ENCODE measurements at regions not wholly inside any gene's neighbourhood (a gene's known extent, or its start where the extent isn't known, plus 50 kb on each side); places are given as distances from the start of the nearest gene placed in this dataset.

DNA sequence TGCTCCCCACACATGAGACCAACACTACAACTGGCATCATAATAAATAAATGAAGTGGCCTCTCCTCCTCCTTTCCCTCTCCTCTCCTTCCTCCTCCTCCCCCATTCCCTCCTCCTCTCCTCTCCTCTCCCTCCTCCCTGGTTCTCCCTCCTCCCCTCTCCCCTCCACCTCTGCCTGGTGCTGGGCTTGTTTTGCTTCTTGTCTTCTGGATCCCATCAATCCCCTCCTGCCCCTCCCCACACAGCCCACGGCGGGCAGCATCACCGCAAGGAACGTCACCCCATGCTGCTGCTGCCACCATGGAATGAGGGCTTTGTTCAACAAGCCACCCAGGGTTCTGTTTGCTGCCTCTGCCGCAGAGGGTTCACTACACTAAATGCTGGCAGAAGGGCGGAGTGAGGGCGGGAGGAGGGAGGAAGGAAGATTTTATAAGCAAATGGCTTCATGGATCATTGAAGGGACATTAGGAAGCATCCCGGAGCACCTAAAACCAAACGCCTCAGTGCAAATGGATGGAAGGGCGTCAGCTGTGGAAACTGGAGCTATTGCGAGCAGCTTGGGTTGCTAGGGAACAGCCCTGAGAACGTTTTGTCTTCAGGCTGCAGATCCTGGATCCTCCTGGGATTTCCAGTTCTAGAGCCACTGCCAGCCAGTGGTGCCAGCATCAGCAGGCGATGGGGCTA, 379.7 kb upstream of the ZMIZ1 start:
- H3K4me1 ChIP-seq, result no peaks in the 10 kb centered on the region
- ATAC-seq (ENCODE audit: low FRiP score in 2 of 2) (no peak), DNase-seq (no peak)
- H3K36me3 ChIP-seq, result no peaks in the 10 kb centered on the region
- no peak overlapping the region for H3K27ac ChIP-seq
- no peak overlapping the region for H3K4me3 ChIP-seq
- WGBS, 2 donors, result 58 to 63% methylated on average over 13 of the region's 13 CpGs
- TF ChIP-seq EP300 (IDR thresholded peaks at IDR 0.05) (peak in 1 of 4 donors; percentile 11), POLR2A (IDR thresholded peaks at IDR 0.05) (no peak)
- no peaks in the 10 kb centered on the region for H3K27me3 ChIP-seq
- H3K9me3 ChIP-seq, result no peaks in the 10 kb centered on the region

- Histone ChIP-seq H3K36me3 (no peaks in the 10 kb centered on the region), H3K4me3 (no peak overlapping the region), H3K27me3 (no peaks in the 10 kb centered on the region), H3K4me1 (no peaks in the 10 kb centered on the region), H3K9me3 (no peaks in the 10 kb centered on the region), H3K27ac (no peak overlapping the region)
- TF ChIP-seq EP300 (IDR thresholded peaks at IDR 0.05) (no peak), POLR2AphosphoS5 (IDR thresholded peaks at IDR 0.05) (no peak), POLR2A (IDR thresholded peaks at IDR 0.05) (no peak), CTCF (IDR thresholded peaks at IDR 0.05) (no peak)
- WGBS, 2 donors, result 53 to 70% methylated on average over 2 of the region's 2 CpGs
- ATAC-seq (ENCODE audit: low FRiP score in 2 of 2), result no peak
- DNase-seq, result no peak
Measured at GRCh38 chr10:78689584-78689935, 379.2 kb upstream of the ZMIZ1 start.

- no peak for ATAC-seq (ENCODE audit: low FRiP score in 2 of 2)
- Histone ChIP-seq H3K9me3 (no peaks in the 10 kb centered on the region), H3K4me3 (no peak overlapping the region), H3K4me1 (no peaks in the 10 kb centered on the region), H3K36me3 (no peaks in the 10 kb centered on the region), H3K27me3 (no peaks in the 10 kb centered on the region), H3K27ac (no peak overlapping the region)
- DNase-seq, result no peak
- WGBS, 2 donors, result 93 to 100% methylated on average over 3 of the region's 3 CpGs
- no peak for TF ChIP-seq CTCF (IDR thresholded peaks at IDR 0.05)
- no peak for TF ChIP-seq EP300 (IDR thresholded peaks at IDR 0.05)
- no peak for TF ChIP-seq POLR2AphosphoS5 (IDR thresholded peaks at IDR 0.05)
- TF ChIP-seq POLR2A (IDR thresholded peaks at IDR 0.05), result no peak
Measured at GRCh38 chr10:78690354-78691111, 378.2 kb upstream of the ZMIZ1 start.

DNA sequence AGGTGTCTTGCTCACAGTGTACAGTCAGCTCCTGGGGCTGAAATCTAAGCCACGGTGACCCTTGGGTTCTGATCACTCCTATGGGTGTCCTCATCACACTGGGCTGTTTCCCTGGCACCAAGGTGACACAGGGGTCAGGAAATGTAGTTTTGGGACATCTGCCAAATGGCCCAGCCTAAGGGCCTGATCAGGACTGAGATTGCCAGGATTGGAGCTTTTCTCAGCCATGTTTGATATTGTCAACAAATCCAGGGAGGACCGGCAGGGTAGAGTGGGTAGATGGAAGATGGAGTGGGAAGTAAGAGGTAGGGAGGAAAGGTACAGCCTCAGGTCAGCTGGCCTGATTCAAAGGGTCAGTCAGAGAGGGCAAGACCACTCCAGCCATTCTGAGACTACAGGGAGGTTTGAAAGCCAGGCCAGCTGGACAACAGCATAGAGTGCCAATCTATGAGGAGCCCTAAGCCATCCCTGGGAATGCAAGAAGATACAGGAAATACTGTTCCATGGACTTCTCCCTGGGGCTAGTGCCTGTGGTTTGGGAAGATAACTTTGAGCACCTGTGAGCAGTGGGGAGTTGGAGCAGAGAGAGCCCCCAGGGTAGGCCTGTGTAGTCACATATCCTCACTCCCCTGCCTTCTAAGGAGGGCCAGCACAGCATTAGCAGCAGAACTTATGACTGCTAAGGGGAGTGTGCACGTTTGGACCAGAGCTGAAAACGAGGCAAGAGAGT, 377.3 kb upstream of the ZMIZ1 start:
- H3K4me1 ChIP-seq, result no peaks in the 10 kb centered on the region
- 68 to 71% methylated on average over 4 of the region's 4 CpGs for WGBS, 2 donors
- no peaks in the 10 kb centered on the region for H3K27me3 ChIP-seq
- H3K9me3 ChIP-seq, result no peaks in the 10 kb centered on the region
- no peak for TF ChIP-seq EP300 (IDR thresholded peaks at IDR 0.05)
- TF ChIP-seq POLR2A (IDR thresholded peaks at IDR 0.05), result no peak
- TF ChIP-seq CTCF (IDR thresholded peaks at IDR 0.05), result no peak
- no peak for TF ChIP-seq POLR2AphosphoS5 (IDR thresholded peaks at IDR 0.05)
- H3K27ac ChIP-seq, result no peak overlapping the region
- DNase-seq (no peak), ATAC-seq (ENCODE audit: low FRiP score in 2 of 2) (no peak)
- no peaks in the 10 kb centered on the region for H3K36me3 ChIP-seq
- H3K4me3 ChIP-seq, result no peak overlapping the region

DNA sequence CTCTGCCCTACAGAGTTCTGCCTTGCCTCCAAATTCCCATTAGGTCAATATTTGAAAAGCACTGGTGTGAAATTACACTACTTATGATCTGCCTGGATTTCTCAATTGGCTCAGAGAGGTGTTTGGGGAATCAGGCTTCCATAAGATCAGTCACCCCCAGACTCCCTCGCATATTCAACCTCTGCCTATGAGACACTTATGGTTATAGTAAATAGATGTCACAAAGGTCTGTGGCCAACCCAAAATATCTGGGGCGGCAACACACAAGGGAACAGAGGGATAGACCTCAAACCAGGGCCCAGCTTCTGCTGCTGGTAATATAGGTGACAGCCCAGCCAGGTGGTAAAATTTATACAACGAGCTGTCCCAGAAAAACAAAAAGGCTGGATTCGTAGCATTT, 376.7 kb upstream of the ZMIZ1 start:
- Histone ChIP-seq H3K36me3 (no peaks in the 10 kb centered on the region), H3K4me3 (no peak overlapping the region), H3K9me3 (no peaks in the 10 kb centered on the region), H3K4me1 (no peaks in the 10 kb centered on the region), H3K27ac (no peak overlapping the region), H3K27me3 (no peaks in the 10 kb centered on the region)
- TF ChIP-seq CTCF (IDR thresholded peaks at IDR 0.05) (no peak), POLR2AphosphoS5 (IDR thresholded peaks at IDR 0.05) (no peak), POLR2A (IDR thresholded peaks at IDR 0.05) (no peak), EP300 (IDR thresholded peaks at IDR 0.05) (no peak)
- no peak for DNase-seq
- WGBS, 2 donors, result 92 to 96% methylated on average over 4 of the region's 4 CpGs
- no peak for ATAC-seq (ENCODE audit: low FRiP score in 2 of 2)
